Naive thymus-derived CD8-positive, alpha-beta T cell (primary cell): ENCODE measurements at regions not wholly inside any gene's neighbourhood (a gene's known extent, or its start where the extent isn't known, plus 50 kb on each side); places are given as distances from the start of the nearest gene placed in this dataset.

Experiments used
- ATAC-seq, 2 donors: fragments of 150-1000 bp; cut with Tn5 transposase in 1 of 2; sonication (Bioruptor Pico), chemical (Tn5 transposase) in 1 of 2; 1 replicate in 1 of 2; 2 replicates in 1 of 2; pipeline ENCODE4 v1.10.0; 2021; ENCODE audit warnings: mild to moderate bottlenecking in 2 of 2, moderate library complexity in 2 of 2
- POLR2A ChIA-PET: fragments of 350-600 bp; sonication (Branson Sonifier 250); formaldehyde crosslinking; loops from one replicate; lab custom pipeline; 2021; ENCODE audit warnings: antibody characterized with exemption; lab: Charles Lee
- DNase-seq, 10 donors: peaks; one replicate each; pipeline versions ENCODE4 v3.0.0 to v3.0.0-alpha.2; 2020 to 2022
- H3K27ac Mint-ChIP-seq, 10 donors: one replicate each; pipeline ENCODE4 v1.8.0; 2020 to 2022; ENCODE audit warnings: mild to moderate bottlenecking in 10 of 10, mixed read lengths in 10 of 10, moderate library complexity in 4 of 10, inconsistent platforms in 1 of 10
- H3K27me3 Mint-ChIP-seq, 5 donors: one replicate each; pipeline ENCODE4 v1.8.0; 2021 to 2022; ENCODE audit warnings: mixed read lengths in 5 of 5
- H3K36me3 Mint-ChIP-seq, 3 donors: one replicate each; pipeline ENCODE4 v1.8.0; 2020 to 2022; ENCODE audit warnings: mixed read lengths in 3 of 3, mild to moderate bottlenecking in 2 of 3, inconsistent platforms in 1 of 3
- H3K4me1 Mint-ChIP-seq, 4 donors: one replicate each; pipeline ENCODE4 v1.8.0; 2021 to 2022; ENCODE audit warnings: mixed read lengths in 4 of 4
- H3K4me3 Mint-ChIP-seq, 10 donors: one replicate each; pipeline ENCODE4 v1.8.0; 2020 to 2022; ENCODE audit warnings: mild to moderate bottlenecking in 10 of 10, mixed read lengths in 10 of 10, moderate library complexity in 6 of 10, inconsistent platforms in 1 of 10
- H3K9me3 Mint-ChIP-seq, 9 donors: one replicate each; pipeline ENCODE4 v1.8.0; 2020 to 2022; ENCODE audit warnings: mixed read lengths in 9 of 9, mild to moderate bottlenecking in 3 of 9, inconsistent platforms in 1 of 9, moderate library complexity in 1 of 9

DNA sequence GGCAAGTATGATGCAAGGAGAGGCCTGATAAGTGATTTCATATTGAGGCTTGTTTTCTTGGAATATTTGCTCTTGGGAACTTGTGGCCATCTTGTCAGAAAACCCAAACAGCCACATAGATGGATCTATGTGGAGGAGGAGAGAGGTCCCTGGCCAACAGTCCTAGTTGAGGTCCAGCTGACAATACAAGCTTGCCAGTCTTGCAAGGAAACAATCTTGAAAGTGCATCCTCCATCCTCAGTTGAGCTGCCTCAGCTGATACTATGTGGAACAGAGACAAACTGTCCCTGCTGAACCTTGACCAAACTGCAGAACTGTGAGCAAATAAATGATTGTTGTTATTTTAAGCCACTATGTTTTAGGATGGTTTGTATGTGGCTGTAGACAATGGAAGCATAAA, 146.4 kb downstream of the TMX1 start:
- Mint-ChIP-seq H3K36me3 (peaks cover 0 to 5% (median 0%) of the 10 kb centered on the region in 3 donors), H3K4me1 (no peaks in the 10 kb centered on the region), H3K27me3 (peaks cover 3 to 14% (median 11%) of the 10 kb centered on the region in 5 donors), H3K9me3 (peaks cover 0 to 4% (median 0%) of the 10 kb centered on the region in 9 donors), H3K4me3 (no peak overlapping the region), H3K27ac (no peak overlapping the region)
- POLR2A ChIA-PET: no interaction called here
- DNase-seq (no peak), ATAC-seq (no peak)

DNA sequence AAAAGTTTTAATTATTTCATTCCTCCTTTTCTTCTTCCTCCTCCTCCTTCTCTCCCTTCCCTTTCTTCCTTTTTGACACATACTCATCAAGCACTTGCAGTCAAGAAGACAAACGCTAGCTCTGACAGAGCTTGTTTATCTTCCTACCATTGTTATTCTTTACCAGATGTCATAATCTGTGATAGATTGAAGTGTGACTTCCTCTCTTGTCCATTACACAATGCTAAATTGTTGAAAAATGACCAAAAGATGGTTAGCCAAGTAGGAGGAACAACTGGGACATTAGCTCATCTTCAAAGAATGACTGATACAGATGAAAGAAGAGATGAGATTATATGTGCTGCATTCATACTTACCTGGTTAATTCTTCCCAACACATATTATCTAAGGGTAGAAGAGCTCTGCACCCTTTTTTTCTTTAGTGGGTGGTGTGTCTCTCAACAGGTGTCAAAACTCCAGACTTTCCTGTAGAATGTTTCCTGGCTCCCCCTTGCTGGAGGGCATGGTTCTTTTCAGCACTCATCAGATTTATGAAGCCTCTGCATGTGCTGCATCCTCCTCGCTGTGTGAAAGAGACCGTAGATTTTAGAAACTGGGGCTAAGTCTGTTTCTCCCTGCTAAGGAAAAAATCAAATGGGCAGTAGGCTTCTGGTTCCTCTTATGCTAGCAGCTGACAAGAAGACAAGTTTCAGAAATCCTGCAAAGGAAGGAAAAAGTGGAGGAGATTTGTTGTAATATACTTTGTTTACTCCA, 147.1 kb downstream of the TMX1 start:
- DNase-seq (no peak), ATAC-seq (no peak)
- Mint-ChIP-seq H3K9me3 (peaks cover 0 to 4% (median 0%) of the 10 kb centered on the region in 9 donors), H3K4me1 (no peaks in the 10 kb centered on the region), H3K27ac (no peak overlapping the region), H3K36me3 (peaks cover 0 to 5% (median 0%) of the 10 kb centered on the region in 3 donors), H3K27me3 (peaks cover 3 to 14% (median 11%) of the 10 kb centered on the region in 5 donors), H3K4me3 (no peak overlapping the region)
- POLR2A ChIA-PET: no interaction called here

DNA sequence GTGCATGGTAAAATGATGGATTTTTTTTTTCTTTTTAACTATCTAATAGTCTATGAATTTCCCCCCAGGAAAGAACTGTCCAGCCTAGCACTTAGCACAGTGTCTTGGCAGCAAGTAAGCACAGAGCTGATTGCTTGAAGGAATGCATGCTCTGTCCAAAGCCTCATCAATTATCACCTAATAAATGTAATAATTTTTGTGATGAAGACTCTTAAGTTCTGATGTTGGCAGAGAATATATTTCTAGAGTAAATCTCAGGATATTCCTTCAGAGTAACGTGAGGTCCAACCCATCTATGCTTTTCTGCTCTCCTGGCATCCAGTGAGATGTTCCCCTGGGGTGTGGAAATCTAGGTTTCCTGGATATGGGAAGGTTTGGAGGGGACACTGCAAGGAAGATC, 152.4 kb downstream of the TMX1 start:
- Mint-ChIP-seq H3K4me3 (no peak overlapping the region), H3K36me3 (peaks cover 0 to 5% (median 0%) of the 10 kb centered on the region in 3 donors), H3K4me1 (no peaks in the 10 kb centered on the region), H3K9me3 (peaks cover 0 to 4% (median 0%) of the 10 kb centered on the region in 9 donors), H3K27ac (no peak overlapping the region), H3K27me3 (peaks cover 3 to 37% (median 10%) of the 10 kb centered on the region in 5 donors)
- POLR2A ChIA-PET: no interaction called here
- no peak for ATAC-seq
- no peak for DNase-seq

DNA sequence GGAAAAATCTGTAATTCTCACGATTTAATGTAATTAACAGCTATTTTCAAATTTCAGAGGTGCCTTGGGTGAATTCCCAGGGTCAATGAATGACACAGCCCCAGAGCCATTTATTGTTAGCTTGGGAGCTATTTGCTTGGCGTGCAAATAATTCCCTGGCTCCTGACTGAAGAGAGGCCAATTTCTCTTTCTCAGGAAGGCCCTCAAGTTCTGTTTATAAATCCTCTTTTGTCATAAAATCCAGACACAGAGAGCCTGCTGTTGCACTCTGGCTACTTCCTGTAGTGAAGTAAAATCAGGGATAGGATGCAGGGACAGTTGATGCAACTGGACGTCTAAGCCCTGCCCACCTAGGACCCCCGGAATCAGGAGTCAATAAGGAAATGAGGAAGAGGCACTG, 154.3 kb downstream of the TMX1 start:
- POLR2A ChIA-PET: no interaction called here
- ATAC-seq: no peak
- Mint-ChIP-seq H3K27ac (no peak overlapping the region), H3K9me3 (peaks cover 0 to 4% (median 0%) of the 10 kb centered on the region in 9 donors), H3K4me3 (no peak overlapping the region), H3K27me3 (peaks cover 6 to 34% (median 14%) of the 10 kb centered on the region in 5 donors), H3K4me1 (no peaks in the 10 kb centered on the region), H3K36me3 (peaks cover 0 to 5% (median 0%) of the 10 kb centered on the region in 3 donors)
- DNase-seq: no peak

DNA sequence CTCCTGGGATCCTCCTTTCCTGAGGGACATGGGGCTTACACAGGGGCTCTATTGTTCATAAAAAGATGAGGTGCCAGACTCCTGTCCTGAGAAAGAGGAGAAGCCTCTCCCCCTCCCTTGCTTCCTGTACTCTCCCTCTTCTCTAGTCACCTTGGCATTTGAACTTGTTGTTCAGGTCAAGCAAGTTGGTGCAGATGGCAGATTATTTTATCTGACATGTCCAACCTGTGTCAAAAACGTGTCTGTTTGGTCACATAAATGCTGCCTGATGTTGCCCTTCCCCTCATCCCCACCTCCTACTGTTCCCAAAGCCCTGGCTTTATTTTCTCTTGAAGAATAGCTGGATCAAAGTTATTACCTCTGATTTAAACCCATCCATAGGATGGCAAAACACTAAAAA, 154.8 kb downstream of the TMX1 start:
- POLR2A ChIA-PET: no interaction called here
- Mint-ChIP-seq H3K4me3 (no peak overlapping the region), H3K9me3 (peaks cover 0 to 4% (median 0%) of the 10 kb centered on the region in 9 donors), H3K4me1 (no peaks in the 10 kb centered on the region), H3K36me3 (peaks cover 0 to 5% (median 0%) of the 10 kb centered on the region in 3 donors), H3K27me3 (peaks cover 6 to 36% (median 13%) of the 10 kb centered on the region in 5 donors), H3K27ac (no peak overlapping the region)
- ATAC-seq: no peak
- no peak for DNase-seq

DNA sequence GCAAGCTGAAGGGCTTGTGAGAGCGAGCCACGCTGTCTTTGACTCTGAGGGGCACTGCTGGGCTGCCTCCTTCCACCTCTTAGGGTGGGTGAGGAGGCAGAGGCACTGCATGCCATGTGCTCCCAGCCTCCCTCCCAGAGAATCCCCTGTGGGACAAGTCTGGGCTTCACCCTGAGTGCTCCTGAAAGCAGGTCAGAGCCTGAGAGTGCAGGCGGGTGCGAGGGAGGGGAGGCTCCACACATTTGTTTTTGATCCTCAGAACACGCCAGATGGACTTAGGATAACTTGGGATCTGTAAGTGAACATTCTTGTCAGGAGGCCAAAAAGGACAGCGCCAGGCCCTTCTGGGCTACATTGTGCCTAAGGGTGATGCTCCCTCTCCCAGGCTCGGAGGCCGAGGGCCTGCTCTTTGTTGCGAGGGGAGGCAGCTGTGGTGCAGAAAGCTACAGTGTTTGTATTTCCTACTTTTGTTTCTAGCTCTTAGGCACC, 155.4 kb downstream of the TMX1 start:
- Mint-ChIP-seq H3K4me3 (no peak overlapping the region), H3K27me3 (peaks cover 6 to 36% (median 13%) of the 10 kb centered on the region in 5 donors), H3K27ac (no peak overlapping the region), H3K36me3 (peaks cover 0 to under 1% (median 0%) of the 10 kb centered on the region in 3 donors), H3K4me1 (no peaks in the 10 kb centered on the region), H3K9me3 (peaks cover 0 to under 1% (median 0%) of the 10 kb centered on the region in 9 donors)
- DNase-seq (no peak), ATAC-seq (no peak)
- POLR2A ChIA-PET: no interaction called here

DNA sequence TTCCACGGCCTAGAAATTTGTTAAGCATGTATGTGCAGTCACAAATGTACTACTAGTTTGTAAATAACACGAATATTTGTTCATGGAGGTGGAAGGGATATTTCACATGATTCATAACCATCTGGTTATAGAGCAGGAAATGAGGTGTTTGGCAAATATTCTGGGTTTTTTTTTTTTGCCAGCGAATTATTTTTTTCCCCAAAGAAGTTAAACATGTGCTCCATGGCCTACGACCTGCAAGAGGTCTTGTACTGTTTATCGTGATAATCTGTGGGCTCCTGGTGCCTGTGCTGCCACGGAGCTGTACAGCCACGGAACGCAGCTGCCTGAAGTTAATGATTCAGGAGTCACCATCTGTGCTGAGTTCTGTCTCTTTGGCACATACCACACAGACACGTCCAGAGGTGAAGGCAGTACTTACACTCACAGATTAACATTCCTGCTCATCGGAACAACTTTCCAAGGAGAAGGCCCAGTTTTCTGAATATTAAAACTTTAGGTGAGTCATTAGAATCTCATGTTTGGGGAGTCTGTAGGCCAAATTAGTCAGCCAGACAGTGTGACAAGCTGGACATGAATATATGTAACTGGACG, 156.3 kb downstream of the TMX1 start:
- H3K9me3 Mint-ChIP-seq: no peaks in the 10 kb centered on the region
- H3K4me3 Mint-ChIP-seq: no peak overlapping the region
- no peak overlapping the region for H3K27ac Mint-ChIP-seq
- no peaks in the 10 kb centered on the region for H3K4me1 Mint-ChIP-seq
- H3K36me3 Mint-ChIP-seq: no peaks in the 10 kb centered on the region
- POLR2A ChIA-PET: no interaction called here
- no peak for ATAC-seq
- DNase-seq: no peak
- peaks cover 6 to 38% (median 13%) of the 10 kb centered on the region in 5 donors for H3K27me3 Mint-ChIP-seq

DNA sequence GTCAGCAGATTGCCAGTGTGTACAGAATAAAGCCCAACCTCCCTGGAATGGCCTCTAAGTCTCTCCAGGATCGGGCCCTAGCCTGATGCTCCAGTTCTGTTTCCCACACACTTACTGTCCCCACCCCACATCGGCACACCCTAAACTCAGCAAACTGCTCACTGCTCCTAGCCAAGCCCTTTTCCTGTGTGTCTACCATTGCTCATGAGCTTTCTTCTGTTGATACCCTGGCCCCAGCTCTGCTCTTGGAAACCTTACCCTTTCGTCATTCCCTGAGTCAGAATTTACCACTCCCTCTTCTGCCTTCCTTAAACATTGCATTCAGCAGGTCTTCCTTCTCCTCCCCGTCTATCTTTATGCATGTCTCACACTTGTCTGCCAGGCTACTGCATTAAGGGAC, 158.9 kb downstream of the TMX1 start:
- H3K27me3 Mint-ChIP-seq: peaks cover 6 to 46% (median 17%) of the 10 kb centered on the region in 5 donors

DNA sequence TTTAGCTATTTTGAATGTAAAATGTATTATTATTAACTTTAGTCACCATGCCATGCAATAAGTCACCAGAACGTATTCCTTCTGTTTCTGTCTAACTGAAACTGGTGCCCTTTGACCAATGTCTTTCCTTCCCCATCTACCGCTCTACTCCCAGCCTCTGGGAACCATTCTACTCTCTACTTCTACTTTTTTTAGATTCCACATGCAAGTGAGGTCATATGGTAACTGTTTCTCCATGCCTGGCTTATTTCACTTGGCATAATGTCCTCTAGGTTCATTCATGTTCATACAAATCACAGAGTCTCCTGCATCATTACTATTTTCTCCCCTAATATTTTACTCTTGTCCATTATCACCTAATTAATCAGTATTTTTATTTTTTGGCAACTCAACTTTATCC, 160.1 kb downstream of the TMX1 start:
- Mint-ChIP-seq H3K9me3 (no peaks in the 10 kb centered on the region), H3K4me1 (no peaks in the 10 kb centered on the region)

More for the DNA sequence above, 158.9 kb downstream of the TMX1 start:
- no peaks in the 10 kb centered on the region for H3K4me1 Mint-ChIP-seq
- ATAC-seq (no peak), DNase-seq (no peak)
- no peak overlapping the region for H3K27ac Mint-ChIP-seq
- H3K4me3 Mint-ChIP-seq: no peak overlapping the region
- POLR2A ChIA-PET: no interaction called here
- H3K36me3 Mint-ChIP-seq: no peaks in the 10 kb centered on the region
- H3K9me3 Mint-ChIP-seq: no peaks in the 10 kb centered on the region

DNA sequence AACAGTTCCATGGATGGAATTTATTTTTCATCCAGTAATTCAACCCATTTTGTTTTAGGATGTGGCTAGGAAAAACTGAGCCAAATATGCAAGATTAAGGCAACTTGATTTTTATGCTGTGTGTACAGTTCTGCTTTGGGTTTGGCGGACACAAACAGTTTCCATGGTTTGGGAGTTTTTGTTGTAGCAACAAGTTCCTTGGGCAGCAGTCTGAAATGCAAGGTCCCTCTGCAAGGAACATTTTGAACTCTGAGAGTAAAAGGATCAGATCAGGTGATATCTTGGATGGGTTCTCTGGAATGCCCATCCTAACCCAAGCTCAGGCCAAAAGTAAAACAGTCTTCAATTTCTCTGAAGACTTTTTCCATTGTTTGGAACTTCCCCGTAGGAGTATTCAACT, 161.2 kb downstream of the TMX1 start:
- H3K27ac Mint-ChIP-seq: no peak overlapping the region
- peaks cover 0 to under 1% (median 0%) of the 10 kb centered on the region in 3 donors for H3K36me3 Mint-ChIP-seq
- no peaks in the 10 kb centered on the region for H3K4me1 Mint-ChIP-seq
- ATAC-seq (no peak), DNase-seq (no peak)
- no peak overlapping the region for H3K4me3 Mint-ChIP-seq
- H3K9me3 Mint-ChIP-seq: peaks cover 0 to 3% (median 0%) of the 10 kb centered on the region in 9 donors
- H3K27me3 Mint-ChIP-seq: peaks cover 6 to 30% (median 17%) of the 10 kb centered on the region in 5 donors
- POLR2A ChIA-PET: no interaction called here

More for the DNA sequence above, 160.1 kb downstream of the TMX1 start:
- POLR2A ChIA-PET: no interaction called here
- Mint-ChIP-seq H3K27ac (no peak overlapping the region), H3K36me3 (no peaks in the 10 kb centered on the region), H3K27me3 (peaks cover 6 to 42% (median 17%) of the 10 kb centered on the region in 5 donors), H3K4me3 (no peak overlapping the region)
- DNase-seq (no peak), ATAC-seq (no peak)

DNA sequence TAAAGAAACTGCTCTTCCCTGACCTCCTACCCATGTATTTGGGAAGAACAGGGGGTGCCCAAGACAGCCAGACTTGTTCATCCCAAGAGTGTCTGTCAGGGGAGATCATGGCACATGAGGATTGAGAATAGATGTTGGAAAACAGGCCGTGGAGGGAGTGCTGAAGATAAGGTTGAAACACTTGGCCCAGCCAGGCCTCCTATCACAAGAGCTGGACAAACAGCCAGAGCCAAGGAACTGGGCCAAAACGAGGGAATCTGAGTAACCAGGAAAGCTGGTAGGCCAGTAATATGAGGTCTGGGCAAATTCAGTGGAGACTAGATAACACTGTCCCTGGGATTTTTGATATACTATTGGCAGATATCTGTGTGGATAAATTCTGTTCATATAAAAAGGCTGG, 161.7 kb downstream of the TMX1 start:
- no peak overlapping the region for H3K27ac Mint-ChIP-seq
- POLR2A ChIA-PET: no interaction called here
- H3K9me3 Mint-ChIP-seq: peaks cover 0 to 3% (median 0%) of the 10 kb centered on the region in 9 donors

DNA sequence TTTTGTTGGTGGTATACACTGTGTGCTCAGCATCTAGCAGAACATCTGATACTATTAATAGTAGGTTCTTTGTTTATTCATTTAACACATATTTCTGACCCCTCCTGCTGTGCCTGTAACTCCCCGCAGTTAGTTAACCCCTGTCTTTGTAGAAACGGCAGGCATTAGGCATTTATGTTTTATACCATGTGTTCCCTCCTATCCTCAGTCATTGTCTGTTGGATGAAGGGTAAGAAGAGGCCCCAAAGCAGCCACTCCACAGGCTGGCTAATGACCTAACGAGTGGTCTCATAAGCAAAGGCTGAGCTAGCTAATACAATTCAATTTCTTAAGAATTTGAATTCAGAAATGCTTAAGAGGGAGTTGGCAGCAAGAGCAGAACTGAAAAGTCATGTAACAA, 170.8 kb downstream of the TMX1 start:
- Mint-ChIP-seq H3K27me3 (peaks cover 9 to 26% (median 21%) of the 10 kb centered on the region in 5 donors), H3K4me3 (no peak overlapping the region), H3K36me3 (peaks cover 0 to 9% (median 8%) of the 10 kb centered on the region in 3 donors), H3K27ac (no peak overlapping the region), H3K4me1 (no peaks in the 10 kb centered on the region), H3K9me3 (peaks cover 0 to 35% (median 8%) of the 10 kb centered on the region in 9 donors)
- no peak for ATAC-seq
- DNase-seq: no peak
- POLR2A ChIA-PET: no interaction called here

More for the DNA sequence above, 161.7 kb downstream of the TMX1 start:
- Mint-ChIP-seq H3K36me3 (peaks cover 0 to 4% (median 0%) of the 10 kb centered on the region in 3 donors), H3K27me3 (peaks cover 9 to 25% (median 15%) of the 10 kb centered on the region in 5 donors), H3K4me3 (no peak overlapping the region), H3K4me1 (no peaks in the 10 kb centered on the region)
- DNase-seq: no peak
- no peak for ATAC-seq

DNA sequence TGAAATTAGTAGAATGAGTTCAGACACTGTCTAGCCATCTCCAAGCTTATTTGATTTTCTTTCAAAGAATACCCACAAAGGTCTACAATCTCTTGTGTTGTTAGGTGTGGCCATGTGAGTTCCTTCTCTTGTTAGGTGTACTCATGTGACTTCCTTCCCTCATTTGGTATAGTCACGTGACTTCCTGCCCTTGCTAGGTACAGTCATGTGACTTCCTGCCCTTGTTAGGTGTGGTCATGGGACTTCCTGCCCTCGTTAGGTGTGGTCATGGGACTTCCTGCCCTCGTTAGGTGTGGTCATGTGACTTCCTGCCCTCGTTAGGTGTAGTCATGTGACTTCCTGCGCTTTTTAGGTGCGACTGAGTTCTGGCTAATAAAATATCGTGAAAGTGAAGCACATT, 179.6 kb downstream of the TMX1 start:
- Mint-ChIP-seq H3K36me3 (peaks cover 0 to 48% (median 24%) of the 10 kb centered on the region in 3 donors), H3K4me3 (peak overlapping the region in 9 of 10 donors; percentile 16 to 67 (median 43)), H3K27ac (peak overlapping the region; percentile 68 to 93 (median 88)), H3K9me3 (peaks cover 11 to 89% (median 64%) of the 10 kb centered on the region in 9 donors), H3K27me3 (peaks cover 4 to 28% (median 13%) of the 10 kb centered on the region in 5 donors), H3K4me1 (peaks cover 9 to 26% (median 18%) of the 10 kb centered on the region in 4 donors)
- POLR2A ChIA-PET: no interaction called here
- DNase-seq: peak; percentile 6 to 85 (median 70)
- peak; percentile 80 to 96 for ATAC-seq
